GF-D8 (cell line): ENCODE measurements at regions not wholly inside any gene's neighbourhood (a gene's known extent, or its start where the extent isn't known, plus 50 kb on each side); places are given as distances from the start of the nearest gene placed in this dataset.
A peak's percentile ranks its signal among the peaks of the same experiment; 100 is the strongest.

Experiments
- DNase-seq: peaks from one replicate; lab custom pipeline; 2025; lab: John Stamatoyannopoulos, UW

DNA sequence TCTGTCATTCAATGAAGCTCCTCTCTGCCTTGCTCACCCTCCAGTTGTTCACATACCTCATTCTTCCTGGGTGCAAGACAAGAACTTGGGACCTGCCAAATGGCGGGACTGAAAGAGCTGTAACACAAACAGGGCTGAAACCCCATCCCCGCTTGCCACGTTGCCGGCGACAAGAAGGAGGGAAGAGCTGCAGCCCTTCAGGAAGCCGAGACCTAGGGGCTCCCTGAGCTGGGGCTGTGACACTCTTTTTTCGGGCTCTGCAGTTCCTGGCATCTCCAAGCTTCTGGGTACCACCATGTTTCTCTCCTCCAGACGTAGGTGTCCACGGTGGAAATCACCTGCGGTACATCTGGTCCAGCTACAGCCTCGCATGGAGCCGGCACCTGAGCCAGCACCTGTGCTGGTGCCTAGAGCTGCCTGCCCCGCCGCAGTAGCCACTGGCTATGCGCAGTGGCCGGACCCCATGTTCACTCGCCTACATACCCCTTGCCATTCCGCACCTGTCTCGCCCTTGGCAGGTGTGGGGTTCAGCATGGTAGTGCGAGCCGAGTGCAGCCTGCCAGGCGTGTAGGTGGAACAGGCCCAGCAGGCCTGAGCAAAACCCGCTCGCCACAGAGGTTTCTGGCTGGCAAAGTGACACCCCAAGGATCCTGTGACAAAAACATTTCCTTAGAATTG is 367.0 kb upstream of the NEGR1 start:
- DNase-seq, result no peak

DNA sequence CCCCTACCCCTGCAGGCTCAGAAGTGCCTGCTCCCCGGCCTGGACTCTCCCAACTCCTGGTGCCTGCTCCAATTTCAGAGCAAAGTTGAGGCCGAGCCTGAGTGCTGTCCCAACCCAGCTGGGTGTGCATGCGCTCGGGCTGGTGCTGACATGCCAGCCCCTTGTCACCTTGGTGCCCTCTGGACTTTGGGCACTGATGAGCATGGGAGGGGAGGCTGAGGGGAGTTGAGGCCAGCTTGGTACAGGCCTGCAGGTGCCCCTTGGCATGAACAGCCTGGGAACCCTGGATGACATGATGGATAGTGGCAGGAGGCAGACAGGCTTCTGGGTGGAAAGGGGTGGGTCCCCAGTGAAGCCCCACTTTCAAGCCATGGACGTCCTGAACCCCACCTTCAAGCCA is 366.1 kb upstream of the NEGR1 start:
- DNase-seq, result no peak

DNA sequence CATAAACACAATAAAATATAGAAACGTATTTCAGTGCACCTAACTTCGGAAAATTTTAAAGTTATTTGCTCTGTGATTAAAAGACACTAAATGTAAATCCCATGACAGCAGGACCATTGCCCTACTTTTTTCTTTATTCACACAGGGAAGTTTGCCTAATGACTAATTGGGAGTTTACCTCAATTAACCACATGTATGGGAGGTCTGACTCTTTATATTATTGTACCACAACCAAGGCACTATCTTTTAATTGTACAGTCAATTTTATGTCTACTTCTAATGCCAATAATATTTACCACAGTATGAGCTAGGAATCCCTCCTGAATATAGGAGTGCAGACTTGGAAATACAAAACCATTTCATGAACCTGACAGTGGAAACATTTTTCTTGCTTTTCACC is 360.8 kb upstream of the NEGR1 start:
- DNase-seq, result no peak

- no peak for DNase-seq
Measured at GRCh38 chr1:72637593-72637992, 355.3 kb upstream of the NEGR1 start.

GRCh38 chr1:72636631-72637030 is 354.3 kb upstream of the NEGR1 start:
- no peak for DNase-seq

DNA sequence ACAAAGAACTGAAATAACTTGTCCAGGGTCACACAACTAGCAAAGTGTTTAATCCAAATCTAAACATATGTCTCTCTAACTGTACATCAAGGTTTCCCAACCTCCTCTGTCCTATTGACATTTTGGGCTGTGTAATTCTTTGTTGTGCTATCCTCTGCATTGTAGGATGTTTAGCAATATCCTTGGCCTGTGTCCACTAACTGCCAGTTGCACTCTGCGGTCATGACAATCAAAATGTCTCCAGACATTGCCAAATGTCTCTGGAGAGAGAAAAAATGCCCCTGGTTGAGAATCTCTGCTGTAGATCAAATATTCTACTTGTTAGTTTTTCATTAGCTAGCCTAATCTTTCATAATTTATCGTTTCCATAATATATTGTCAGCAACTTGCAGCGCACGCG is 353.4 kb upstream of the NEGR1 start:
- DNase-seq, result peak; percentile 90

DNA sequence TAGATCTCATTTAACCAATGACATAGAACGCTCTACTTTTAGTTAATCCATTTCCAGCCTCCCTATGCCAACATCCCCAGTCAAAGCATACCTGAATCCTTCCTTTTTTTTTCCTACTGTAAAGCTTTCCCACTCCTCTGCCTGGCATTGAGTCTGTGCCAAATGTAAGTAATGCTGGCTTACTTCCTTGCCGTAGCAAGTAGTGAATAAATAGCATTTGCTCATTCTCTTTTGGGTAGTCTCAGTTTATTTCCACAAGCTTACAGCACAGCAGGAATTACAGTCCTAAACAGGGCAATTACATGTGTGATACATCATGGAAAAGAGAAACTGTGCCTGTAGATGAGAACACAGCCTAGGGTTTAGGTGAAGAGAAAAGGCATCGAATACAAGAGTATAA is 352.6 kb upstream of the NEGR1 start:
- DNase-seq, result no peak

DNA sequence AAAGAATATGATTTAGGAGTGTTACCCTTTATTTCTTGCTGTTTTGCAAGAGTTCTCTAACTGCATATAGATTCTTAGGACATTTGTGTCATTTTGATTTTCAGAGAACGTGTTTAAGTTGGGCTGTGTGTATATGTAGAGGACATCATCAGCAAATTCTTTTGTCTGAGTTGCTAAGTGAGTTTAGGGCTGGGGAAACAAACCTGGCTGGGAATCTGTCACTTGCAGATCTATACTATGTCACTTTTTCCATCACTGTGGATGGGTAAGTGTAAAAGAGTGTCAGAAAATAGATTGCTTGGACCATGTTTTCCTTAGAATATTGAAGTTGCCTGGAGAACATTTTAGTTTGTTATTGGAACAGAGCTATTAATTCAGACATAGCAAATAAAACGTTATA is 349.1 kb upstream of the NEGR1 start:
- DNase-seq, result no peak

DNA sequence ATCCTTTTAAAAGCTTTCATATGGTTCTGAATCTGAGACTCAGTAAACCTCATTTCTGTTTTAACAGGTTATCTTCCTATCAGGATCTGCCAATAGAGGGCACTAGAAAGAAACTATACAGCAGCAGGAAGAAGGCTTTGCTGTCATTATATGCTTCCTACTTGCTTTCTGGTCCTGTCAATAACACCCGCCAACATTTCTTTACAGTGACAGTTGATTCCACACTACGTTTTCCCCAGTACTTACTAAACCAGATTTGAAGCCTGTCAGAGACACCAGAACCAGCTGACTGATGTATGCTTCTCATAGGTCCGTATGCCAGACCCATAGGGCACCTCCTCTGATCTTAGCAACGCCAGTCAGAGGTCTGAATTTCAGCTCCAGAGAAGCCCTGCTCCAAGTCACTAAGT is 341.0 kb upstream of the NEGR1 start:
- DNase-seq, result peak; percentile 23

GRCh38 chr1:72620453-72620852 is 338.1 kb upstream of the NEGR1 start:
- DNase-seq, result no peak

DNA sequence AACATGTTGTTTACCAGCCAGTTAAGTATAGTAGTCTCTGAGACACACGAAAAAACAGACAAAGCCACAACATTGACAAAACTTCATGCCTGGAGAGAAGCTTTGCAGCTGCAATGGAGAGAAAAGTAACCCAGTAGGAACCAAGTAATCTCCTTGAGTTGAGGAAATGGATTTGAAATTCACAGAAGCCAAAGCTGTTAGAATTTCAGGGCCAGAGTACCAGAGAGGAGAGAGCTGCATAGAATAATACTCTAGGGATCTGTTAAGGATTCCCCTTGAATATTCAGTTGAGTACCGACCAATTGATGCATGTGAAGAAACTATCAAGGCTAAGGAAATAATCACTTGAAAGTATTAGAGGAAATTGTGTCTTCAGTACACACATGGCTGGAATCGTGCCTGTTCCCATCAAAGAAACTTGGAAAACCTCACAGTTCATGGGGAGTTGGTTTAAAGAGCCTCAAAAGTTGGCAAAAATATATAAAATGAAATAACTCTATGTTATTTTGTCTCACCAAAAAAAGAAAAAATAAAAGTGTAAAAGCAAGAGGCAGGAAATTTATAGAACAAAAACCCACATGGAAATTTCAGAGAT is 324.0 kb upstream of the NEGR1 start:
- no peak for DNase-seq

- no peak for DNase-seq
Measured at GRCh38 chr1:72601035-72601674, 318.8 kb upstream of the NEGR1 start.

DNA sequence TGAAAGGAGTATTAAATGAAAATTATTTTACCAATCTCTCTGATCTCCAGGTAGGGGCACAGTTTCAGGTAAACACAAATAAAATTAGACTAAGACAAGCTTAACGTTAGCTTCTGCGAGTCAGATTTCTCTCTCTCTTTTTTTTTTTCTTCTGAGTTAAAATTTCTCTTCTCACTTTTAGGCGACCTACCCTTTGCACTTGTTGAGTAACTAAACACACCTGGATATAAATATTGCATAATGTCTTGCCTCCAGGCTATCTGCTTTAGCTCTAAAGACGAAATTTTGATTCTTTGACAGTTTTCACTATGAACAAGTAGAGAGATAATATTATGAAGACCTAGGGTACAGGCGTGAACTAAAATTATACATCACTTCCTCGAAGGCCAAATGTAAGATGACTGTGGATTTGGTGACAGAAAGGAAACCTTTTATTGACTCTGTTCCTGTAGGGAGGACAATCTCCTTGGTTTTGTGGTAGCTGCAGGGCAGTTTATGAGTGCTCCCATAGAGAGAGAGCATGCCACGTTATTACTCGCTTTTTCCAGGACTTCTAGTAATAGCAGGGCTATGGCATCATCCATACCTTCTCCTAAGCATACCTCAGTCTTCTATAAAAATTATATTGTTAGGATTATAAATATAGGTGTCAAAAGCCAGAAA is 303.8 kb upstream of the NEGR1 start:
- no peak for DNase-seq

GRCh38 chr1:72579629-72580028 is 297.3 kb upstream of the NEGR1 start:
- no peak for DNase-seq

DNA sequence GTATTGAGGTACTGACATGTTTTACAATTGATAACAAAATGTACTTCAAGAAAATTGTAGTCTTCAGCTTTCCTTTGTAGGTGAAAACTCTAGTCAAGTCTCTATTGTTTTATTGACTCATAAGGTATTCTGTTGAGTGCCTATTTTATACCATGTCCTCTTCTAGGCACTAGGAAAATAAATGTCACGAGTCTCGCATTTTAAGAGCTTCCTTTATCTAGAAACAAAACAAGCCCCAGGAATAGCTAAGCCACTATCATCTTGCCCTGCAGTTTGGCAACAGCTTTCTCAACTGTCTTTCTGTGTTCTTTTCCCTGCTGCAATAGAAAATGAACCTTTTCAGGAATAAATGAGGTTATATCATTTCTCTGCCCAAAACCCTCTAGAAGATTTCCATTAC is 288.5 kb upstream of the NEGR1 start:
- no peak for DNase-seq

- no peak for DNase-seq
Measured at GRCh38 chr1:72568113-72568512, 285.8 kb upstream of the NEGR1 start.

GRCh38 chr1:72567521-72567920 is 285.2 kb upstream of the NEGR1 start:
- no peak for DNase-seq

DNA sequence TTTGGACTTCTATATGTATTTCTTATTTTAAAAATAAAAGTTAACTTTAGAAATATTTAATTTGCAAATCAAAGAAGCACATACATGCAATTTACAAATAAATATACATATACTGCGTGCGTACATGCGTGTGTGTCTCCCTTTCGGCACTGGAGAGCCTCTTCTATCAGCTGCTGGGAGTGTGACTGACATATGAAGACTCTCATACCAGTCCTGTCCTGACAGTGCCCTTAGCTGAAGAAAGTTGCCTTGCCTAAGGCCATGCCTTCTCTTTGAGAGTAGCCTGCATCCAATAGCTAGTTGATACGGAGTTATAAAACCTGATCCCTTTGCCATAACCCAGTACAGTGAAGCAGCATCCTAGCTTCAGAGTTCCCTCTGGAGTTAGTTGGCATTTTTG is 282.4 kb upstream of the NEGR1 start:
- DNase-seq, result no peak

DNA sequence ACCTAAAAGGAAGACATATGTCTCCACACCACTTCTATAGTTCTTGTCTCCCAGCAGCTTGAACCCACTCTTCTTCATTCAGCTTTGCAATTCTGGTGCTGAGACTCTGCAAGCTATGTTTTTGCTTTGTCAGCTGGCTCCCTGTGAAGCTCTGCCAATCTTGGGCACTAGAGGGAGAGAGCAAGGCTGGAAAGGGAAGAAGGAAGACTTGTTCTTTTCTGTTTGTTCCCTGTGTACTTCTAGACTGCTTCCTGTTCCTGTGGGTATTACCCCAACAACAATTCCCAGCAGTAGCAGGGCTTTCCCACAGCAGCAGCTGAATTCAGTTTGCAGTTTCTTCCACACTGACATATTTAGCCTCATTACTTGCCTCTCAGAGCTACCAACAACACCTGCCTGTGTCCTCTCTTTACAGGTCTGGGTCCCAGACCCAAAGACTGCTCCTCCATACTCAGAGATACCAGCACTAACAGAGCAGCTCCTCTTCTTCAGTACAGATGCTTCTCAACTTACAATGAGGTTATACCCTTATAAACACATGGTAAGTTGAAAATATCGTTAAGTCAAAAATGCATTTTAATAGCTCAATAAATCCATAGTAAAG is 275.2 kb upstream of the NEGR1 start:
- no peak for DNase-seq

DNA sequence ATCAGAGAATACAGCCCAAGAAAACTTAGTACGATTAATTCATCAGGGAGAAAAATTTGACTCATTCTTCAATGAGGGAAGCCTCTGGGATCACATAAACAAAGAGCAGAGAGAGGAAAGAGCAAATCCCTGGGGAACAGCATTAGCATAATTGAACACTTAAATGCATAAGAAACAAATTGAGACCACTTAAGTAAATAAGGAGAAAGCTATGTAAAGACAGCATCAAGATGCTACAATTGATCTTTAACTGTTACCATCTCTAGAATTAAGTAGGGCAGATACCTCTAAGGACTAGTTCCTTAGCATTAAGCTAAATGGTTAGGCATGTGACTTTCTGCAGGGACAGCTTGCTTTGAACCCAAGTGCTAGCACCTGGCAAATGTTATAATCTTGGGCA is 265.1 kb upstream of the NEGR1 start:
- no peak for DNase-seq

DNA sequence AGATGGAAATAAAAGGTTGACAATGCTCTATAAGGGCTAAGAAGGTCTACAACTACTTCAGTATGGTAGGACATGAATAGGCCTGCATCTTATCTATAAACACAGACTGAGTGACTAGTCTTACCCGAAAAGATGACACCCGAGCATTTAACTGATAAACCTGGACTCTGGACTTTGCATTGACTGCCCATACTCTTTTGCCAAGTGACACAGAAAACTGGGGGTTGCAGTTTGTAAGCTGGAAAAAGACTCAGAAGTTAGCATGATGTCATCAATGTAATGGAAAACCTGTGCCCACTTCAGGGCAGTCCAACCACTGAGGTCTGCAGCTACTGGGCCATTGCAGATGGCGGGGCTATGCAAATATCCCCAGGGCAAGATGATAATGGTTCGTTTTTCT is 258.3 kb upstream of the NEGR1 start:
- no peak for DNase-seq

DNA sequence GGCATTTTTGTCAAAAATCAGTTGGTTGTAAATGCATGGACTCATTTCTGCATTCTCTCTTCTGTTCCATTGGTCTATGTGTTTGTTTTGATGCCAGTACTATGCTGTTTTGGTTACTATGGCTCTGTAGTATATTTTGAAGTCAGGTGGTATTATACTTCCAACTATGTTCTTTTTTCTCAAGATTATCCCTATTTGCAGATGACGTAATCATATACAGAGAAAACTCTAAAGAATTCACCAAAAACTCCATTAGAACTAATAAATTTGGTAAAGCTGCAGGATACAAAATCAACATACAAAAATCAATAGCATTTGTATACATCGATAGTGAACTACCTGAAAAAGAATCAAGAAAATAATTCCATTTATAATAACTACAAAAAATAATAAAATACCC is 253.1 kb upstream of the NEGR1 start:
- DNase-seq, result no peak

- no peak for DNase-seq
Measured at GRCh38 chr1:72530646-72531045, 248.3 kb upstream of the NEGR1 start.
